H9 (cell line): ENCODE measurements at regions not wholly inside any gene's neighbourhood (a gene's known extent, or its start where the extent isn't known, plus 50 kb on each side); places are given as distances from the start of the nearest gene placed in this dataset.

ENCODE experiments used
- DNase-seq: peaks from one replicate; pipeline ENCODE4 v3.0.0-alpha.2; 2017
- H2AFZ ChIP-seq: one replicate; pipeline ENCODE4 v1.6.1; 2013; ENCODE audit warnings: mild to moderate bottlenecking, low read length, control low read depth, moderate library complexity
- H2AK5ac ChIP-seq: 2 replicates; pipeline ENCODE4 v1.6.1; 2013; ENCODE audit warnings: low read length, control low read depth, mixed read lengths; ENCODE audit not compliant: insufficient read length
- H2BK120ac ChIP-seq: one replicate; pipeline ENCODE4 v1.6.1; 2013; ENCODE audit warnings: low read depth, mild to moderate bottlenecking, low read length, control low read depth, inconsistent platforms; ENCODE audit not compliant: poor library complexity, severe bottlenecking
- H2BK12ac ChIP-seq: 2 replicates; pipeline ENCODE4 v1.6.1; 2013; ENCODE audit warnings: low read length, control low read depth, mixed read lengths, low read depth; ENCODE audit not compliant: insufficient read length
- H2BK15ac ChIP-seq: 2 replicates; pipeline ENCODE4 v1.6.1; 2013; ENCODE audit warnings: low read depth, low read length, control low read depth
- H2BK20ac ChIP-seq: one replicate; pipeline ENCODE4 v1.6.1; 2013; ENCODE audit warnings: low read depth, mild to moderate bottlenecking, low read length, control low read depth, inconsistent platforms; ENCODE audit not compliant: poor library complexity, severe bottlenecking
- H2BK5ac ChIP-seq: 2 replicates; pipeline ENCODE4 v1.6.1; 2013; ENCODE audit warnings: low read length, control low read depth, mixed read lengths; ENCODE audit not compliant: insufficient read length
- H3K14ac ChIP-seq: 2 replicates; pipeline ENCODE4 v1.6.1; 2013; ENCODE audit warnings: low read length, control low read depth; ENCODE audit not compliant: insufficient read depth
- H3K18ac ChIP-seq: 2 replicates; pipeline ENCODE4 v1.6.1; 2013; ENCODE audit warnings: low read depth, mild to moderate bottlenecking, mixed read lengths, low read length, control low read depth; ENCODE audit not compliant: insufficient read length
- H3K23ac ChIP-seq: 2 replicates; pipeline ENCODE4 v1.6.1; 2013; ENCODE audit warnings: low read length, control low read depth, mixed read lengths, low read depth; ENCODE audit not compliant: insufficient read length
- H3K23me2 ChIP-seq: 2 replicates; pipeline ENCODE4 v1.6.1; 2013; ENCODE audit warnings: low read depth, mild to moderate bottlenecking, mixed read lengths, low read length, control low read depth; ENCODE audit not compliant: insufficient read length, poor library complexity, severe bottlenecking
- H3K27ac ChIP-seq: 2 replicates; pipeline ENCODE4 v1.5.1; 2013; ENCODE audit warnings: low read length, control low read depth, mixed read lengths, low read depth; ENCODE audit not compliant: insufficient read length
- H3K27me3 ChIP-seq: 2 replicates; pipeline ENCODE4 v1.6.1; 2013; ENCODE audit warnings: low read length, control low read depth, inconsistent platforms; ENCODE audit not compliant: insufficient read depth
- H3K4ac ChIP-seq: 2 replicates; pipeline ENCODE4 v1.6.1; 2013; ENCODE audit warnings: low read depth, mild to moderate bottlenecking, control low read depth, inconsistent platforms, low read length, moderate library complexity
- H3K4me1 ChIP-seq: 2 replicates; pipeline ENCODE4 v1.6.1; 2013; ENCODE audit warnings: low read length, control low read depth, inconsistent platforms; ENCODE audit not compliant: insufficient read depth
- H3K4me2 ChIP-seq: 2 replicates; pipeline ENCODE4 v1.6.1; 2013; ENCODE audit warnings: low read length, control low read depth, mixed read lengths; ENCODE audit not compliant: insufficient read length, insufficient read depth
- H3K56ac ChIP-seq: 2 replicates; pipeline ENCODE4 v1.6.1; 2013; ENCODE audit warnings: low read depth, mild to moderate bottlenecking, mixed read lengths, low read length, control low read depth; ENCODE audit not compliant: insufficient read length
- H3K79me1 ChIP-seq: 2 replicates; pipeline ENCODE4 v1.6.1; 2013; ENCODE audit warnings: low read depth, mild to moderate bottlenecking, moderate library complexity, low read length, control low read depth, inconsistent platforms; ENCODE audit not compliant: insufficient read depth, poor library complexity, severe bottlenecking
- H3K79me2 ChIP-seq: 2 replicates; pipeline ENCODE4 v1.6.1; 2013; ENCODE audit warnings: low read length, control low read depth, inconsistent platforms; ENCODE audit not compliant: insufficient read depth
- H3K9ac ChIP-seq: 2 replicates; pipeline ENCODE4 v1.6.1; 2013; ENCODE audit warnings: low read length, control low read depth, mixed read lengths; ENCODE audit not compliant: insufficient read length; ENCODE audit errors: extremely low read depth
- H3K9me3 ChIP-seq: one replicate; pipeline ENCODE4 v1.6.1; 2013; ENCODE audit warnings: low read depth, low read length, inconsistent platforms; ENCODE audit not compliant: control insufficient read depth
- H3T11ph ChIP-seq: one replicate; pipeline ENCODE4 v1.6.1; 2013; ENCODE audit warnings: mild to moderate bottlenecking, low read length, control low read depth, inconsistent platforms
- H4K20me1 ChIP-seq: one replicate; pipeline ENCODE4 v1.6.1; 2013; ENCODE audit not compliant: control insufficient read depth, insufficient read length, insufficient read depth
- H4K5ac ChIP-seq: 2 replicates; pipeline ENCODE4 v1.6.1; 2013; ENCODE audit warnings: low read depth, mild to moderate bottlenecking, mixed read lengths, low read length, control low read depth; ENCODE audit not compliant: insufficient read length
- H4K8ac ChIP-seq: replicated peaks from 2 replicates; pipeline ENCODE4 v1.6.1; 2013; ENCODE audit warnings: low read length, control low read depth, mixed read lengths, low read depth; ENCODE audit not compliant: insufficient read length
- H4K91ac ChIP-seq: 2 replicates; pipeline ENCODE4 v1.6.1; 2013; ENCODE audit warnings: low read depth, mild to moderate bottlenecking, moderate library complexity, mixed read lengths, low read length, control low read depth; ENCODE audit not compliant: insufficient read length
- H3K27ac Mint-ChIP-seq, 3 experiments: 2 replicates in 2 of 3; 3 replicates in 1 of 3; pipeline ENCODE4 v1.8.0; 2020 to 2021; ENCODE audit warnings: mixed read lengths in 3 of 3, mild to moderate bottlenecking in 1 of 3, moderate library complexity in 1 of 3
- H3K27me3 Mint-ChIP-seq: 2 replicates; pipeline ENCODE4 v1.8.0; 2021; ENCODE audit warnings: low read depth, mild to moderate bottlenecking, moderate library complexity, mixed read lengths
- H3K36me3 Mint-ChIP-seq, 3 experiments: 2 replicates in 2 of 3; 3 replicates in 1 of 3; pipeline ENCODE4 v1.8.0; 2020 to 2021; ENCODE audit warnings: low read depth in 3 of 3, mixed read lengths in 3 of 3; ENCODE audit not compliant: insufficient read depth in 1 of 3
- H3K4me1 Mint-ChIP-seq, 2 experiments: 2 replicates each; pipeline ENCODE4 v1.8.0; 2020; ENCODE audit warnings: mixed read lengths in 2 of 2
- H3K4me3 Mint-ChIP-seq, 2 experiments: 2 replicates in 1 of 2; 3 replicates in 1 of 2; pipeline ENCODE4 v1.8.0; 2020 to 2021; ENCODE audit warnings: mild to moderate bottlenecking in 2 of 2, mixed read lengths in 2 of 2, moderate library complexity in 1 of 2
- H3K9me3 Mint-ChIP-seq, 2 experiments: 2 replicates in 1 of 2; 3 replicates in 1 of 2; pipeline ENCODE4 v1.8.0; 2020; ENCODE audit warnings: mild to moderate bottlenecking in 2 of 2, mixed read lengths in 2 of 2, moderate library complexity in 1 of 2
- CTCF ChIP-seq: fragments of 200-600 bp; sonication (generic); conservative IDR thresholded peaks from 3 replicates; pipeline ENCODE4 v1.8.0; 2021; ENCODE audit warnings: antibody characterized with exemption, mild to moderate bottlenecking
- WGBS: extraction: QIAGEN DNeasy Blood & Tissue Kit; methylation state at CpG from one replicate; pipeline ENCODE4 v1.1.7; 2013; ENCODE audit warnings: missing lambda C conversion rate, low lambda C conversion rate, mixed read lengths; ENCODE audit not compliant: insufficient read length; ENCODE audit errors: extremely low coverage; 5-methylcytosine and 5-hydroxymethylcytosine counted together

- H3K14ac ChIP-seq = no peak overlapping the region
- no peak overlapping the region for H2BK12ac ChIP-seq
- H3K18ac ChIP-seq = no peak overlapping the region
- H3K9me3 Mint-ChIP-seq = no peaks in the 10 kb centered on the region; a peak in 1 of 5 replicates
- no peak overlapping the region for H4K8ac ChIP-seq
- no CpG with 5 or more reads among the region's 3 CpGs for WGBS
- no peak overlapping the region for H3K27ac ChIP-seq
- H3K4me3 Mint-ChIP-seq = no peak overlapping the region
- H3K9me3 ChIP-seq = no peaks in the 10 kb centered on the region
- no peaks in the 10 kb centered on the region for H3K27me3 ChIP-seq
- no peak overlapping the region for H2BK5ac ChIP-seq
- H4K20me1 ChIP-seq = no peaks in the 10 kb centered on the region
- no peak overlapping the region for H2BK15ac ChIP-seq
- H3T11ph ChIP-seq = no peak overlapping the region
- no peak overlapping the region for H2AFZ ChIP-seq
- no peak overlapping the region for H2BK20ac ChIP-seq
- no peak overlapping the region for H3K27ac Mint-ChIP-seq
- no peak for TF ChIP-seq CTCF
- H3K79me1 ChIP-seq = no peaks in the 10 kb centered on the region
- no peaks in the 10 kb centered on the region for H3K4me1 Mint-ChIP-seq
- no peaks in the 10 kb centered on the region for H3K79me2 ChIP-seq
- H3K9ac ChIP-seq = no peak overlapping the region
- H3K23ac ChIP-seq = no peak overlapping the region
- no peak overlapping the region for H4K5ac ChIP-seq
- no peaks in the 10 kb centered on the region for H3K23me2 ChIP-seq
- H3K56ac ChIP-seq = no peak overlapping the region
- no peaks in the 10 kb centered on the region for H3K36me3 Mint-ChIP-seq
- no peak overlapping the region for H2BK120ac ChIP-seq
- no peak overlapping the region for H3K4ac ChIP-seq
- H3K27me3 Mint-ChIP-seq = no peaks in the 10 kb centered on the region
- no peak overlapping the region for H2AK5ac ChIP-seq
- no peak for DNase-seq
- no peak overlapping the region for H4K91ac ChIP-seq
- no peak overlapping the region for H3K4me2 ChIP-seq
- H3K4me1 ChIP-seq = no peaks in the 10 kb centered on the region
These were observed 146.4 kb upstream of the FGF10 start for GRCh38 chr5:44535621-44536020.
